ENCODE measurements at regions not wholly inside any gene's neighbourhood (a gene's known extent, or its start where the extent isn't known, plus 50 kb on each side); places are given as distances from the start of the nearest gene placed in this dataset.

DNA sequence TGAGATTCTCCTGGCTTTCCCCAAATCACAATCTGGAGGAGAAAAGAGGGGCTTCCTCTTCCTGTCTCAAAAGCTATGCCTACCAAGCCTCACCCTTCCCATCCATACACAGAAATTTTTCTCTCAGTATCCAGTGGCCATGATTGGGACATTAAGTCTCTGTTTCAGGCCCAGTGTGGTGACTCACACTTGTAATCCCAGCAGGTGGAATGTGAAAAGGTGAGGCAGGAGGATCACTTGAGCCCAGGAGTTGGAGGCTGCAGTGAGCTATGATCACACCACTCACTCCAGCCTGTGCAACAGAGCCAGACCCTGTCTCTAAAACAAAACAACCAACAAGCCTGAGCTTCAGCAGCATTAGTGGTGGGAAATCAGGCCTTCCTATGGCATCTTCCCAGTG is 210.0 kb downstream of the OGFRL1 start:
- Histone ChIP-seq H3K4me1 (peaks cover 0 to 57% (median 17%) of the 10 kb centered on the region in 4 donors), H3K27ac (peak overlapping the region; percentile 21 to 80), H3K27me3 (no peaks in the 10 kb centered on the region), H3K9me3 (no peaks in the 10 kb centered on the region), H3K4me3 (no peak overlapping the region), H3K36me3 (no peaks in the 10 kb centered on the region)
- TF ChIP-seq, protein P1, sequence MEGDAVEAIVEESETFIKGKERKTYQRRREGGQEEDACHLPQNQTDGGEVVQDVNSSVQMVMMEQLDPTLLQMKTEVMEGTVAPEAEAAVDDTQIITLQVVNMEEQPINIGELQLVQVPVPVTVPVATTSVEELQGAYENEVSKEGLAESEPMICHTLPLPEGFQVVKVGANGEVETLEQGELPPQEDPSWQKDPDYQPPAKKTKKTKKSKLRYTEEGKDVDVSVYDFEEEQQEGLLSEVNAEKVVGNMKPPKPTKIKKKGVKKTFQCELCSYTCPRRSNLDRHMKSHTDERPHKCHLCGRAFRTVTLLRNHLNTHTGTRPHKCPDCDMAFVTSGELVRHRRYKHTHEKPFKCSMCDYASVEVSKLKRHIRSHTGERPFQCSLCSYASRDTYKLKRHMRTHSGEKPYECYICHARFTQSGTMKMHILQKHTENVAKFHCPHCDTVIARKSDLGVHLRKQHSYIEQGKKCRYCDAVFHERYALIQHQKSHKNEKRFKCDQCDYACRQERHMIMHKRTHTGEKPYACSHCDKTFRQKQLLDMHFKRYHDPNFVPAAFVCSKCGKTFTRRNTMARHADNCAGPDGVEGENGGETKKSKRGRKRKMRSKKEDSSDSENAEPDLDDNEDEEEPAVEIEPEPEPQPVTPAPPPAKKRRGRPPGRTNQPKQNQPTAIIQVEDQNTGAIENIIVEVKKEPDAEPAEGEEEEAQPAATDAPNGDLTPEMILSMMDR (IDR thresholded peaks at IDR 0.05), result no peak
- no peak for DNase-seq
- intact Hi-C loops (cut with DNase I; ENCODE audit: low total_unique reads), result loop anchor here (5.0 kb wide), 1 partner anchor 81 kb away; no protein-coding TSS in a partner anchor

DNA sequence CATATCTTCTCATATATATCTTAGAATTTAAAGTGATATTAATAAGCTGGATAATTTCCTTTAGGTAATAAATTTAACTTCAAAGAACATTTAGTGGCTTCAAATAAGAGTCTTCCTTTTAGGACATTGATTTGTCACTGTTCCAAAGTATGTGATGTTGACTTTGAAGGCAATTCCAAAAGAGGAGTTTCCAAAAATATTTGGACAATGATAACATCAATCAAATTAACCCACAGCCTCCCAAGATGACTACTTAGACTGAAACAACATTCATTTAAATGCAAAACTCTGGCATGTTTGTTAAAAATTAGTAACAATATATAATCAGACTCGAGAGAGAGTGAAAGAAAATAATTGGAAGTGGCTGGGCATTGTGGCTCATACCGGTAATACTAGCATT is 211.1 kb downstream of the OGFRL1 start:
- H3K36me3 ChIP-seq, result no peaks in the 10 kb centered on the region
- no peak for DNase-seq
- H3K9me3 ChIP-seq, result no peaks in the 10 kb centered on the region
- H3K27ac ChIP-seq, result peak overlapping the region in 1 of 2 donors; percentile 80
- H3K4me1 ChIP-seq, result peaks cover 0 to 54% (median 17%) of the 10 kb centered on the region in 4 donors
- TF ChIP-seq, protein P1 (IDR thresholded peaks at IDR 0.05), result no peak
- intact Hi-C loops (cut with DNase I; ENCODE audit: low total_unique reads), result loop anchor here (5.0 kb wide), 1 partner anchor 82 kb away; no protein-coding TSS in a partner anchor
- H3K27me3 ChIP-seq, result no peaks in the 10 kb centered on the region
- H3K4me3 ChIP-seq, result no peak overlapping the region

DNA sequence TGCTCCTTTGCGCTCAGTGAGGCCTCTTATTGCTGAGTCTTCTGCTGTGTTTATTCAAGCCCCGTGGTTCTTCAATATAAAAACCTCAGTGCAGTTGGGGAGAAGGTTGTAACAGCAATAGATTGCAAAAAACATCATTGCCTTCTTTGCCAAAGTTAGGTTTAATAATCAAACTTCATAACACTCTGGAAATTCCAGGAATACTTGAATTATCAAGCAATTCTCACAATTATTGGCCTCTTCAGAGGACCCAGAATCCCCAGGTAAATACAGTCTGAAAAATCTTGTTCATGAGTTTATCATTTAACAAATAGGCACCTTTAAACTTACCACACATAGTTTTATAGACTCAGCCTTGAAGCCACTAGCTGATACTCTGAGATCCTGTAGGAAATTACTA is 213.6 kb downstream of the OGFRL1 start:
- intact Hi-C loops (cut with DNase I; ENCODE audit: low total_unique reads), result no loop called here
- Histone ChIP-seq H3K27me3 (no peaks in the 10 kb centered on the region), H3K9me3 (no peaks in the 10 kb centered on the region), H3K4me1 (peaks cover 0 to 33% (median 10%) of the 10 kb centered on the region in 4 donors), H3K36me3 (no peaks in the 10 kb centered on the region), H3K4me3 (no peak overlapping the region), H3K27ac (no peak overlapping the region)
- TF ChIP-seq, protein P1 (IDR thresholded peaks at IDR 0.05), result no peak
- DNase-seq, result no peak

DNA sequence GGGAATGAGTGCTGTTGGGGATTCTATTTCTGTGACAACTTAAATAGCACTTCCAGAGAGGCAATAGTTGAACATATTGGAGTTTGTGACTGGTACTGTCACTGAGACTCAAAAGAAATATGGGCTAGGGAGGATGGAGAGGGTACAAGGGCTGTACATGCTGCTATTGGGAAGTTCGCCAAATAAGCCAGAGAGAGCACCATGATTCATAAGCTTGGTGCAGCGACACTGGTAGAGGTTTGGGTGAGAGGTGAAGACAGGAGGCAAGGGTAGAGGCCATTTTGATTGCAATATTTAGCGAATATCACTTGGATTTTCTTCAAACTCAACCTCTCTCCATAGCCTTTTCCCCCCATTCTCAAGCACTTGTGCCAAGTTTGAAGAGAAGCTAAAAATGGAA is 214.3 kb downstream of the OGFRL1 start:
- Histone ChIP-seq H3K4me1 (peaks cover 0 to 31% (median 10%) of the 10 kb centered on the region in 4 donors), H3K36me3 (no peaks in the 10 kb centered on the region), H3K4me3 (no peak overlapping the region), H3K27ac (no peak overlapping the region), H3K27me3 (no peaks in the 10 kb centered on the region), H3K9me3 (no peaks in the 10 kb centered on the region)
- no peak for DNase-seq
- TF ChIP-seq, protein P1 (IDR thresholded peaks at IDR 0.05), result no peak
- intact Hi-C loops (cut with DNase I; ENCODE audit: low total_unique reads), result no loop called here

DNA sequence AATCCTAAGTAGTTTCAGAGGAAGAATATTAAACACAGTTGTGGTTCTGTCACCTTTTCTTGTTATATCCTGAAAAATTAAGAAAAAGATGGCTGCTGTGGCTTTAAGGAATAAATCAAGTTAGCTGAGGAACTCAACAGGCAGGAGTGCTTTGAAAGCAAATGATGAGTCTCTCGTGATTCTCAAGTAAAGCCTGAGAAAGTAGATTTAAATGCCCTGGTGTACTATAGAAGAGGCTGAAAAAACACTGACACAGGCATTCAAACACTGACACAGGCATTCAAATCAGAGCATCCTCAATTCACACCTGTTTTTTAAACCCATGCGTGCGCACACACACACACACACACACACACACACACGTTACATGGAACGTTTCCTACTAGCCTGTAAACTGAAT is 218.6 kb downstream of the OGFRL1 start:
- no peak overlapping the region for H3K27ac ChIP-seq
- no peak for DNase-seq
- TF ChIP-seq, protein P1 (IDR thresholded peaks at IDR 0.05), result no peak
- no peak overlapping the region for H3K4me3 ChIP-seq
- no peaks in the 10 kb centered on the region for H3K9me3 ChIP-seq
- no peaks in the 10 kb centered on the region for H3K27me3 ChIP-seq
- no peaks in the 10 kb centered on the region for H3K36me3 ChIP-seq
- H3K4me1 ChIP-seq, result peaks cover 0 to 29% (median 4%) of the 10 kb centered on the region in 4 donors
- intact Hi-C loops (cut with DNase I; ENCODE audit: low total_unique reads), result no loop called here

All from tibial artery (tissue), 4 donors.